HepG2 (cell line): ENCODE measurements at regions not wholly inside any gene's neighbourhood (a gene's known extent, or its start where the extent isn't known, plus 50 kb on each side); places are given as distances from the start of the nearest gene placed in this dataset.

ENCODE experiments used
- ATAC-seq: fragments of 200-7000 bp; cut with Tn5 transposase; 3 replicates; pipeline ENCODE4 v1.9.1; 2020; ENCODE audit warnings: mild to moderate bottlenecking, moderate library complexity
- BruUV-seq: library from RNA; stranded (reverse); fragments of 400-500 nt; replicated peaks from 2 replicates; lab custom pipeline; 2021; lab: Mats Ljungman, UMichigan
- CTCF ChIA-PET: fragments of 300-600 bp; formaldehyde crosslinking; extraction: SDS; loops from one replicate; lab custom pipeline; 2021; ENCODE audit warnings: low total read pairs, inconsistent platforms, low intra/inter-chr PET ratio; lab: Yijun Ruan, JAX
- POLR2A ChIA-PET: fragments of 350-600 bp; sonication (Branson Sonifier 250); formaldehyde crosslinking; loops from one replicate; lab custom pipeline; 2020; ENCODE audit warnings: antibody characterized with exemption, inconsistent platforms; lab: Yijun Ruan, JAX
- DNase-seq: peaks from one replicate; pipeline ENCODE4 v3.0.0-alpha.2; 2015; ENCODE audit warnings: low spot score
- FAIRE-seq: peaks from 3 replicates; lab custom pipeline; 2011; peaks lifted over from hg19 to GRCh38; lab: Jason Lieb, UNC
- H2AFZ ChIP-seq: one replicate; pipeline ENCODE4 v1.6.1; 2011; ENCODE audit warnings: low read length, inconsistent platforms
- H3K27ac ChIP-seq: fragments of 300-600 bp; 3 replicates; pipeline ENCODE4 v1.8.0; 2011; ENCODE audit warnings: mixed run types, mild to moderate bottlenecking, mixed read lengths, low read length, inconsistent platforms; ENCODE audit not compliant: insufficient read depth; ENCODE audit errors: extremely low read length
- H3K27me3 ChIP-seq, 2 experiments: fragments of 200-600 bp in 1 of 2; 2 replicates in 1 of 2; 3 replicates in 1 of 2; pipeline versions ENCODE4 v1.6.0 to v1.8.0; 2011; ENCODE audit warnings: low read length in 2 of 2, mild to moderate bottlenecking in 2 of 2, moderate library complexity in 2 of 2, inconsistent platforms in 1 of 2; ENCODE audit not compliant: insufficient read depth in 2 of 2, control insufficient read depth in 1 of 2
- H3K36me3 ChIP-seq, 2 experiments: fragments of 200-600 bp in 1 of 2; replicated peaks in 1 of 2; 2 replicates in 1 of 2; 3 replicates in 1 of 2; pipeline versions ENCODE4 v1.5.1 to v1.8.0; 2011; ENCODE audit warnings: low read length in 2 of 2, inconsistent platforms in 1 of 2; ENCODE audit not compliant: insufficient read depth in 2 of 2, control insufficient read depth in 1 of 2
- H3K4me1 ChIP-seq: 2 replicates; pipeline ENCODE4 v1.5.1; 2012; ENCODE audit warnings: low read length, inconsistent platforms; ENCODE audit not compliant: insufficient read depth
- H3K4me2 ChIP-seq: 2 replicates; pipeline ENCODE4 v1.6.0; 2011; ENCODE audit warnings: low read depth, low read length, inconsistent platforms
- H3K4me3 ChIP-seq, 3 experiments: fragments of 200-600 bp in 1 of 3; sonication (generic), shearing (Covaris generic) in 1 of 3; replicated peaks in 1 of 3; 2 replicates each; pipeline ENCODE4 v1.5.1; 2011 to 2016; ENCODE audit warnings: low read length in 3 of 3, inconsistent platforms in 2 of 3, low read depth in 2 of 3, mild to moderate bottlenecking in 2 of 3, control low read depth in 1 of 3, mixed read lengths in 1 of 3; ENCODE audit not compliant: insufficient read depth in 1 of 3
- H3K79me2 ChIP-seq: one replicate; pipeline ENCODE4 v1.6.1; 2011; ENCODE audit warnings: low read length, inconsistent platforms; ENCODE audit not compliant: insufficient read depth
- H3K9ac ChIP-seq: 2 replicates; pipeline ENCODE4 v1.6.0; 2011; ENCODE audit warnings: mild to moderate bottlenecking, low read depth, low read length, inconsistent platforms; ENCODE audit not compliant: insufficient read depth
- H3K9me3 ChIP-seq: 2 replicates; pipeline ENCODE4 v1.5.1; 2012; ENCODE audit warnings: mild to moderate bottlenecking, low read length
- H4K20me1 ChIP-seq: 2 replicates; pipeline ENCODE4 v1.6.0; 2011; ENCODE audit warnings: inconsistent platforms, mild to moderate bottlenecking, low read length, moderate library complexity; ENCODE audit not compliant: insufficient read depth
- FOXA1 ChIP-seq, 2 experiments: fragments of 450-650 bp in 1 of 2; sonication (generic) in 1 of 2; formaldehyde crosslinking in 1 of 2; IDR thresholded peaks; 2 replicates each; pipeline versions ENCODE4 v1.4.0 to v1.6.1; 2016 to 2020; ENCODE audit warnings: missing genetic modification reagents in 1 of 2
- HOXA7 ChIP-seq: sonication (generic); formaldehyde crosslinking; IDR thresholded peaks from 2 replicates; pipeline ENCODE4 v1.8.1; 2022; ENCODE audit warnings: mild to moderate bottlenecking, missing genetic modification reagents, moderate library complexity
- NFIC ChIP-seq: IDR thresholded peaks from 2 replicates; pipeline ENCODE4 v1.6.1; 2012; ENCODE audit warnings: mild to moderate bottlenecking, low read length, inconsistent platforms
- PAX8 ChIP-seq: sonication (generic); formaldehyde crosslinking; IDR thresholded peaks from 2 replicates; pipeline ENCODE4 v1.8.0; 2022; ENCODE audit warnings: mild to moderate bottlenecking, missing genetic modification reagents, borderline replicate concordance
- RFX1 ChIP-seq: fragments of 450-650 bp; IDR thresholded peaks from 2 replicates; pipeline ENCODE4 v1.6.1; 2017
- TRIM24 ChIP-seq: sonication (generic); formaldehyde crosslinking; IDR thresholded peaks from 2 replicates; pipeline ENCODE4 v1.8.0; 2022; ENCODE audit warnings: mild to moderate bottlenecking, missing genetic modification reagents
- ZBTB37 ChIP-seq: sonication (generic); formaldehyde crosslinking; IDR thresholded peaks from 2 replicates; pipeline ENCODE4 v1.4.0; 2020; ENCODE audit warnings: mild to moderate bottlenecking, missing genetic modification reagents
- ZNF362 ChIP-seq: sonication (generic); formaldehyde crosslinking; IDR thresholded peaks from 2 replicates; pipeline ENCODE4 v1.4.0; 2020; ENCODE audit warnings: missing genetic modification reagents, mild to moderate bottlenecking, borderline replicate concordance
- ZNF557 ChIP-seq: sonication (generic); formaldehyde crosslinking; IDR thresholded peaks from 2 replicates; pipeline ENCODE4 v1.4.0; 2020; ENCODE audit warnings: missing genetic modification reagents
- WGBS: methylation state at CpG from one replicate; pipeline ENCODE4 v1.1.6; 2017; ENCODE audit warnings: low lambda C conversion rate; 5-methylcytosine and 5-hydroxymethylcytosine counted together
- in situ Hi-C: cut with HindIII; loops from 2 replicates; pipeline ENCODE4 v1.10.0; 2017; ENCODE audit warnings: low pct_unique_long_range_greater_than_20kb; ENCODE audit not compliant: extremely low pct_ligation_motif_present
- intact Hi-C: fragments of 100-400 bp; cut with micrococcal nuclease; formaldehyde crosslinking; loops from one replicate; pipeline ENCODE4 v1.10.0; 2022; ENCODE audit not compliant: unreplicated experiment
- TF ChIP-seq, protein P1 (sequence below): sonication (generic); formaldehyde crosslinking; conservative IDR thresholded peaks from 2 replicates; pipeline ENCODE4 v1.4.0; 2020; ENCODE audit warnings: missing genetic modification reagents

DNA sequence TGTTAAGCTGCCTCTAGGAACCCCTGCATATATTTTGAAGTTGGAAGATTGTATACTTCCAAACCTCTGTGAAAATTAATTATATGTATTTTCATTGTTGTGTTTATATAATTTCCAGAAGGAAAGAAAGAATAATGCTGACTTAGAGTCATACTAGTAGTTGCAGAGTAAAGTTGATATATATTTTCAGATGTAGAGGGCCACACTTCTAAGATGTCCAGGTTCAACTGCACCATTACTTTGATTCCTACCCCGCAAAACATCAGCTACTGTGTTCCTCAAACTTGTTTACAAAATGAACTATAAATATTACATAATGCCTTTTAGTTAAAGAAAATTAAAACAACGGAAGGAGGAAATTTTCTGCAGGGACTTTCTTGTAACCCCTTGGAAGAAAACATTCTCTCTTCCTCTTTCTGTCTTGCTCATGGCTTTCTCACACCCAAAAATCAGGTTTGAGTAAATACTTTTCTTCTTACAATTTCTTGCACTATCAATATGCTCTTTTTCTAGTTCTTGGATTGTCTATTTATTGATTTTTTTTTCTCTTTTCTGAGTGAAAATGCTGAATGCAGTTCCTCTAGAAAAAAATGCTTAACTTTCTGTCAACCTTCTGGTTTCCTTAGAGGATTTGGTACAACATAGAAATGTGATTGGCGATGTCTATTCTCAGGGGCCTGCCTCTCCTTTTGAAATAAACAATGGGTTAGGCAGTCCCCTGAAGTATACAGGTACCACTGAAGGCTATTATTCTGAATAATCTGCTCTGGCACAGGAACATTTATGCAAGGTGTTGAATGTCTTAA, 867.8 kb downstream of the TTLL7 start:
- Histone ChIP-seq H4K20me1 (no peaks in the 10 kb centered on the region), H3K36me3 (no peaks in the 10 kb centered on the region), H3K27me3 (no peaks in the 10 kb centered on the region), H3K4me3 (no peak overlapping the region), H3K27ac (no peak overlapping the region), H3K4me2 (no peak overlapping the region), H2AFZ (no peak overlapping the region), H3K79me2 (no peaks in the 10 kb centered on the region), H3K9me3 (peaks cover 46% of the 10 kb centered on the region), H3K9ac (no peak overlapping the region), H3K4me1 (no peaks in the 10 kb centered on the region)
- TF ChIP-seq ZNF557: no peak
- TF ChIP-seq FOXA1 (IDR thresholded peaks at IDR 0.05): no peak
- TF ChIP-seq FOXA1 (CRISPR knock-in tag; IDR thresholded peaks at IDR 0.05): no peak
- no peak for TF ChIP-seq NFIC
- no peak for TF ChIP-seq TRIM24 (CRISPR knock-in tag)
- no peak for TF ChIP-seq RFX1
- no peak for TF ChIP-seq ZNF362 (CRISPR knock-in tag)
- TF ChIP-seq PAX8: no peak
- no peak for TF ChIP-seq ZBTB37 (CRISPR knock-in tag)
- TF ChIP-seq HOXA7 (CRISPR knock-in tag): no peak
- TF ChIP-seq, protein P1, sequence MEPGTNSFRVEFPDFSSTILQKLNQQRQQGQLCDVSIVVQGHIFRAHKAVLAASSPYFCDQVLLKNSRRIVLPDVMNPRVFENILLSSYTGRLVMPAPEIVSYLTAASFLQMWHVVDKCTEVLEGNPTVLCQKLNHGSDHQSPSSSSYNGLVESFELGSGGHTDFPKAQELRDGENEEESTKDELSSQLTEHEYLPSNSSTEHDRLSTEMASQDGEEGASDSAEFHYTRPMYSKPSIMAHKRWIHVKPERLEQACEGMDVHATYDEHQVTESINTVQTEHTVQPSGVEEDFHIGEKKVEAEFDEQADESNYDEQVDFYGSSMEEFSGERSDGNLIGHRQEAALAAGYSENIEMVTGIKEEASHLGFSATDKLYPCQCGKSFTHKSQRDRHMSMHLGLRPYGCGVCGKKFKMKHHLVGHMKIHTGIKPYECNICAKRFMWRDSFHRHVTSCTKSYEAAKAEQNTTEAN (CRISPR knock-in tag): no peak
- in situ Hi-C loops: no loop called here
- DNase-seq: no peak
- 3% methylated on average over 3 of the region's 3 CpGs for WGBS
- ChIA-PET CTCF (no interaction called here), POLR2A (no interaction called here)
- ATAC-seq: no peak
- no TSS peak for BruUV-seq
- FAIRE-seq: no peak
- intact Hi-C loops: no loop called here
